ENCODE measurements at regions not wholly inside any gene's neighbourhood (a gene's known extent, or its start where the extent isn't known, plus 50 kb on each side); places are given as distances from the start of the nearest gene placed in this dataset.

- no peak for TF ChIP-seq CTCF (conservative IDR thresholded peaks at IDR 0.05; ENCODE audit: low read length)
- no peak for TF ChIP-seq EZH2phosphoT487 (IDR thresholded peaks at IDR 0.05; ENCODE audit: borderline replicate concordance)
Measured at GRCh38 chr1:193543259-193543658, 356.8 kb upstream of the B3GALT2 start.

All from Loucy (cell line).